Lung (tissue), 11 donors: ENCODE measurements at regions not wholly inside any gene's neighbourhood (a gene's known extent, or its start where the extent isn't known, plus 50 kb on each side); places are given as distances from the start of the nearest gene placed in this dataset.

ENCODE experiments used
- ATAC-seq: fragments of 200-7000 bp; cut with Tn5 transposase; one replicate; pipeline ENCODE4 v1.9.1; 2020; ENCODE audit warnings: moderate number of reproducible peaks; ENCODE audit not compliant: insufficient read depth, low FRiP score
- DNase-seq, 3 donors: peaks; one replicate each; pipeline ENCODE4 v3.0.0-alpha.2; 2013 to 2017
- H3K27ac ChIP-seq, 2 donors: one replicate each; pipeline ENCODE4 v1.5.1; 2013; ENCODE audit warnings: mild to moderate bottlenecking in 2 of 2, moderate library complexity in 2 of 2, control low read depth in 1 of 2, inconsistent platforms in 1 of 2, low read depth in 1 of 2, low read length in 1 of 2
- H3K27me3 ChIP-seq, 3 donors: one replicate each; pipeline ENCODE4 v1.5.1; 2013; ENCODE audit warnings: low read length in 2 of 3; ENCODE audit not compliant: control insufficient read depth in 3 of 3, insufficient read depth in 3 of 3
- H3K36me3 ChIP-seq, 4 donors: one replicate each; pipeline ENCODE4 v1.5.1; 2013; ENCODE audit warnings: low read length in 4 of 4, mild to moderate bottlenecking in 1 of 4, moderate library complexity in 1 of 4; ENCODE audit not compliant: control insufficient read depth in 4 of 4, insufficient read depth in 4 of 4
- H3K4me1 ChIP-seq, 5 donors: one replicate each; pipeline ENCODE4 v1.5.1; 2013; ENCODE audit warnings: low read length in 5 of 5, mild to moderate bottlenecking in 2 of 5, moderate library complexity in 1 of 5; ENCODE audit not compliant: control insufficient read depth in 5 of 5, insufficient read depth in 5 of 5
- H3K4me3 ChIP-seq: one replicate; pipeline ENCODE4 v1.5.1; 2013; ENCODE audit warnings: mild to moderate bottlenecking, control low read depth, moderate library complexity
- H3K9ac ChIP-seq, 2 donors: one replicate each; pipeline ENCODE4 v1.5.1; 2013; ENCODE audit warnings: low read length in 2 of 2, control low read depth in 1 of 2; ENCODE audit not compliant: insufficient read depth in 1 of 2
- H3K9me3 ChIP-seq, 4 donors: one replicate each; pipeline ENCODE4 v1.5.1; 2013; ENCODE audit warnings: low read length in 3 of 4, mild to moderate bottlenecking in 1 of 4, moderate library complexity in 1 of 4; ENCODE audit not compliant: control insufficient read depth in 4 of 4, insufficient read depth in 3 of 4
- WGBS, 2 donors: extraction: QIAGEN DNeasy Blood & Tissue Kit; methylation state at CpG; one replicate each; pipeline ENCODE4 v1.1.7; 2013; 5-methylcytosine and 5-hydroxymethylcytosine counted together
- TF ChIP-seq, protein P1 (sequence below): IDR thresholded peaks from 2 replicates; pipeline ENCODE4 v1.5.1; 2012; ENCODE audit warnings: mild to moderate bottlenecking; ENCODE audit errors: control extremely low read depth, extremely low read depth
- donor health status: control.
- donor health status: control.
- donor health status: Bipolar disorder and iron deficiency.
- donor health status: healthy.
- donor health status: DM: yes; HTN: yes; CAD: no.

DNA sequence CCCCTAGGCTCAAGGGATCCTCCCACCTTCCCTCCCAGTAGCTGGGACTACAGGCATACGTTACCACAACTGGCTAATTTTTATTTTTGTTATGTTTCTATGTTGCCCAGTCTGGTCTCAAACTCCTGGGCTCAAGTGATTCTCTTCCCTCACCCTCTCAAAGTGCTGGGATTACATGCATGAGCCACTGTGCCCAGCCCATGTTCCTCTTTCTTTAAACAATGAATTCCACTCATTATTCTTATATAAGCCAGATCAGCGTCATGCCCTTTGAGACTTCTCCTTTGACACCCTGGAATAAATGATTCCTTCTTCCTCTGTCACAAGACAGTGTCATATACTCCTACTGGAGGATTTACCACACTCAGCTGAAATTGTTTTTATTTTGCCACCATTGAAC, 519.9 kb upstream of the SPRY2 start:
- no peaks in the 10 kb centered on the region for H3K9me3 ChIP-seq
- 73 to 83% methylated on average over 2 of the region's 2 CpGs for WGBS, 2 donors
- no peak overlapping the region for H3K4me3 ChIP-seq
- no peak overlapping the region for H3K27ac ChIP-seq
- H3K4me1 ChIP-seq: peaks cover 0 to 12% (median 0%) of the 10 kb centered on the region in 5 donors
- no peaks in the 10 kb centered on the region for H3K36me3 ChIP-seq
- no peak overlapping the region for H3K9ac ChIP-seq
- TF ChIP-seq, protein P1, sequence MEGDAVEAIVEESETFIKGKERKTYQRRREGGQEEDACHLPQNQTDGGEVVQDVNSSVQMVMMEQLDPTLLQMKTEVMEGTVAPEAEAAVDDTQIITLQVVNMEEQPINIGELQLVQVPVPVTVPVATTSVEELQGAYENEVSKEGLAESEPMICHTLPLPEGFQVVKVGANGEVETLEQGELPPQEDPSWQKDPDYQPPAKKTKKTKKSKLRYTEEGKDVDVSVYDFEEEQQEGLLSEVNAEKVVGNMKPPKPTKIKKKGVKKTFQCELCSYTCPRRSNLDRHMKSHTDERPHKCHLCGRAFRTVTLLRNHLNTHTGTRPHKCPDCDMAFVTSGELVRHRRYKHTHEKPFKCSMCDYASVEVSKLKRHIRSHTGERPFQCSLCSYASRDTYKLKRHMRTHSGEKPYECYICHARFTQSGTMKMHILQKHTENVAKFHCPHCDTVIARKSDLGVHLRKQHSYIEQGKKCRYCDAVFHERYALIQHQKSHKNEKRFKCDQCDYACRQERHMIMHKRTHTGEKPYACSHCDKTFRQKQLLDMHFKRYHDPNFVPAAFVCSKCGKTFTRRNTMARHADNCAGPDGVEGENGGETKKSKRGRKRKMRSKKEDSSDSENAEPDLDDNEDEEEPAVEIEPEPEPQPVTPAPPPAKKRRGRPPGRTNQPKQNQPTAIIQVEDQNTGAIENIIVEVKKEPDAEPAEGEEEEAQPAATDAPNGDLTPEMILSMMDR: no peak
- ATAC-seq (no peak), DNase-seq (no peak)
- no peaks in the 10 kb centered on the region for H3K27me3 ChIP-seq

DNA sequence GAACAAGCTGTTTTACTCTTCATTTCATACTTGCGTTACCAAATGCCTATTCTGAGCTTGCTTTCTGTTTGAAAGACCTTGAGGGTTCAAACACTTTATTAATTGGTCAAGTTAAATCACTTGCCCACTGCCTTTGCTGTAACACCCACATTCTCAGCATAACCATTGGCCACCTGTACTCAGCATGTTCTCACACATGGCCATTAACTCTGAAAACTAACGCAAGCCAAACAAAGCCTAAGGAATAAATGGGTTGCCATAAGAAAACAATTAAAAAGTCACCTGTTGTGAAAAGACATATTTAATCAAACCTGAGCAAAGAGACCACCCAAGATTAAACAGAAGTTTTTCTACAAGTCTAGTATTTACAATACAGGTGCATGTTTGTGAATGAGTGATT, 517.2 kb upstream of the SPRY2 start:
- Histone ChIP-seq H3K9ac (no peak overlapping the region), H3K9me3 (no peaks in the 10 kb centered on the region), H3K4me1 (peaks cover 0 to 12% (median 0%) of the 10 kb centered on the region in 5 donors), H3K36me3 (no peaks in the 10 kb centered on the region), H3K4me3 (no peak overlapping the region), H3K27ac (no peak overlapping the region), H3K27me3 (no peaks in the 10 kb centered on the region)
- WGBS, 2 donors: 96 to 97% methylated on average over 2 of the region's 2 CpGs
- TF ChIP-seq, protein P1: no peak
- DNase-seq: no peak
- ATAC-seq: no peak

DNA sequence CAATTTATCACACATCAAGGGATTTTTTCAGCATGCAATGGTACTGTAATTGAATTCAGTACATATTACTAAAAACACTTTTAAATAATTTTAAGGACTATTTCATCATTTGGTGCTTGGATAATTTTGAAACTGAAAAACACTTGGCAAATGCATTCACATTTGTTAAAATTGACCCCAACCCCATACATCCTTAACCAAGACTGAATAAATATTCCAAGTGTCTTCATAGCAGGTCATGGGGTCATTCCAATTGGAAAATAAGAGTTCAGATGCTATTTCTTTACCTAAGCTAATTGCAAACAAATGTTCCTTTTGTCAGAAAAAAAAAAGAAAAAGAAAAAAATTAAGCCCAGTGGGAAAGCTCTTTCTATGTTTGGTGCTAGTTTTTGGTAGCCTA, 516.4 kb upstream of the SPRY2 start:
- Histone ChIP-seq H3K27ac (no peak overlapping the region), H3K4me3 (no peak overlapping the region), H3K36me3 (no peaks in the 10 kb centered on the region), H3K27me3 (no peaks in the 10 kb centered on the region), H3K9ac (no peak overlapping the region), H3K9me3 (peaks cover 0 to 2% (median 0%) of the 10 kb centered on the region in 4 donors), H3K4me1 (peaks cover 0 to 6% (median 0%) of the 10 kb centered on the region in 5 donors)
- ATAC-seq: no peak
- DNase-seq: no peak
- TF ChIP-seq, protein P1: no peak

DNA sequence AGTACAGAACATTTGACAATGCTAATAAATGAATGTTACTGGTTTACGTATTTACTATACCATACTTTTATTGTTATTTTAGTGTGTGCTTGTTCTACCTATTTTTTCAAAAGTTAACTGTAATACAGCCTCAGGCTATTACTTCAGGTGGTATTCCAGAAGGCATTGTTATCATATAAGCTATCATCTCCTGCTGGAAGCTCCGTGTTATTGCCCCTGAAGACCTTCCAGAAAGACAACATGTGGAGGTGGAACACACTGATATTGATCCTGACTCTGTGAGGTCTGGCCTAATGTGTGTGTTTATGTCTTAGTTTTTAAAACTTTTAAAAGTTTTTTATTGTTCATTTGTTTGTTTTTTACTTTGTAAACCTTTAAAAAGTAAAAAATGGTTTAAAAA, 509.8 kb upstream of the SPRY2 start:
- 88 to 95% methylated on average over 2 of the region's 2 CpGs for WGBS, 2 donors
- peaks cover 0 to 2% (median 0%) of the 10 kb centered on the region in 4 donors for H3K9me3 ChIP-seq
- H3K27ac ChIP-seq: no peak overlapping the region
- no peaks in the 10 kb centered on the region for H3K36me3 ChIP-seq
- no peaks in the 10 kb centered on the region for H3K4me1 ChIP-seq
- no peak overlapping the region for H3K9ac ChIP-seq
- DNase-seq (no peak), ATAC-seq (no peak)
- TF ChIP-seq, protein P1: no peak
- H3K4me3 ChIP-seq: no peak overlapping the region
- no peaks in the 10 kb centered on the region for H3K27me3 ChIP-seq
